ENCODE measurements at regions not wholly inside any gene's neighbourhood (a gene's known extent, or its start where the extent isn't known, plus 50 kb on each side); places are given as distances from the start of the nearest gene placed in this dataset.

GRCh38 chrY:17397659-17398058, 482.4 kb downstream of the CDY2B start:
- ChIA-PET CTCF (no interaction called here), RAD21 (ENCODE audit: low non-redundant PET in 1 of 2, low total read pairs in 2 of 2, uncharacterized antibody in 2 of 2, unreplicated experiment in 2 of 2) (no interaction called here), POLR2A (no interaction called here)
- no peaks in the 10 kb centered on the region for H3K9me3 ChIP-seq (ENCODE audit: control insufficient read depth in 1 of 2, insufficient read depth in 1 of 2, low read depth in 1 of 2, low read length in 2 of 2)
- H3K27me3 ChIP-seq (ENCODE audit: insufficient read depth, low read length), result no peaks in the 10 kb centered on the region
- H3K9me2 ChIP-seq (ENCODE audit: insufficient read depth), result no peaks in the 10 kb centered on the region
- no peak overlapping the region for H3K27ac ChIP-seq (ENCODE audit: low read depth, low read length)
- no peak for TF ChIP-seq ZFX (IDR thresholded peaks at IDR 0.05)
- no peak for TF ChIP-seq CEBPB (IDR thresholded peaks at IDR 0.05; ENCODE audit: low read depth)
- TF ChIP-seq ATF3 (IDR thresholded peaks at IDR 0.05), result no peak
- TF ChIP-seq CBX3 (IDR thresholded peaks at IDR 0.05; ENCODE audit: low read depth), result no peak
- TF ChIP-seq, protein P1, sequence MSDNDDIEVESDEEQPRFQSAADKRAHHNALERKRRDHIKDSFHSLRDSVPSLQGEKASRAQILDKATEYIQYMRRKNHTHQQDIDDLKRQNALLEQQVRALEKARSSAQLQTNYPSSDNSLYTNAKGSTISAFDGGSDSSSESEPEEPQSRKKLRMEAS (IDR thresholded peaks at IDR 0.05), result no peak
- no peak for TF ChIP-seq SP1 (IDR thresholded peaks at IDR 0.05; ENCODE audit: low read depth)
- intact Hi-C loops (cut with micrococcal nuclease), result no loop called here
- no peak overlapping the region for H3K4me3 ChIP-seq (replicated peaks in 1 of 2; ENCODE audit: low read depth in 1 of 2, low read length in 2 of 2)
- BruUV-seq (replicated peaks), result no TSS peak
- no peaks in the 10 kb centered on the region for H3K4me1 ChIP-seq (ENCODE audit: control insufficient read depth in 1 of 2, insufficient read depth in 2 of 2, low read length in 2 of 2)
- no peak overlapping the region for H3K9ac ChIP-seq (ENCODE audit: low read length)
- H3K36me3 ChIP-seq (ENCODE audit: control insufficient read depth in 1 of 2, insufficient read depth in 2 of 2, low read length in 2 of 2), result no peaks in the 10 kb centered on the region
- DNase-seq (ENCODE audit: low read depth, low spot score) (no peak), ATAC-seq (no peak)
- no peak overlapping the region for H2AFZ ChIP-seq (ENCODE audit: low read depth, low read length, poor library complexity, severe bottlenecking)
- H3K79me2 ChIP-seq (ENCODE audit: insufficient read depth, low read length), result no peaks in the 10 kb centered on the region
- H4K20me1 ChIP-seq (ENCODE audit: insufficient read depth), result no peaks in the 10 kb centered on the region
- no peak overlapping the region for H3K4me2 ChIP-seq (ENCODE audit: low read length)

DNA sequence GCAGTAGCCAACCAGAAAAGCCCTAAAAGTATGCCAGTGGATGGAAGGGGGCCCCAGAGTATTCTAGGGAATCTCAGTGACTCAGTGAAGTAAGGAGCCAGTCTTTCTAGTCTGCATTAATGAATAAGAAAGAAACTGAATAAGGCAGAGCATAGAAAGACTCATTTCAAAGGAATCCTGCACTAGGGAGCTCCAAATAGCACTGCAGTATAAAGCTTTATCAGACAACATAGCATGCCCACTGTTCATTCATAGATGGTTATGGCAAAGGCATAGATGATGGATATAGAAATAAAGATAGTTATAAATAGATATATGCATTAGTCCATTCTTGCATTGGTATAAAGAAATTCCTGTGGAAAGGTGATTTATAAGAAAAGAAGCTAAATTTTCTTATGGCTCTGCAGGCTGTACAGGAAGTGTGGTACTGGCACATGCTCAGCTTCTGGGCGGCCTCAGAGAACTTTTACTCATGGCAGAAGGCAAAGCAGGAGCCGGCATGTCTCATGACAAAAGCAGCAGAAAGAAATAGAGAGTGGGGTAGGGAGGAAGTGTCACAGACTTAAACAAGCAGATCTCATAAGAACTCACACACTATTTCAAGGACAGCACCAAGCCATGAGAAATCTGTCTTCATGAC, 498.5 kb downstream of the CDY2B start:
- Histone ChIP-seq H3K4me3 (replicated peaks in 1 of 2; ENCODE audit: low read depth in 1 of 2, low read length in 2 of 2) (no peak overlapping the region), H2AFZ (ENCODE audit: low read depth, low read length, poor library complexity, severe bottlenecking) (no peak overlapping the region), H3K4me1 (ENCODE audit: control insufficient read depth in 1 of 2, insufficient read depth in 2 of 2, low read length in 2 of 2) (no peaks in the 10 kb centered on the region), H3K79me2 (ENCODE audit: insufficient read depth, low read length) (no peaks in the 10 kb centered on the region), H3K27ac (ENCODE audit: low read depth, low read length) (no peak overlapping the region), H3K9me2 (ENCODE audit: insufficient read depth) (no peaks in the 10 kb centered on the region), H3K9ac (ENCODE audit: low read length) (no peak overlapping the region), H3K36me3 (ENCODE audit: control insufficient read depth in 1 of 2, insufficient read depth in 2 of 2, low read length in 2 of 2) (no peaks in the 10 kb centered on the region), H4K20me1 (ENCODE audit: insufficient read depth) (no peaks in the 10 kb centered on the region), H3K4me2 (ENCODE audit: low read length) (no peak overlapping the region), H3K9me3 (ENCODE audit: control insufficient read depth in 1 of 2, insufficient read depth in 1 of 2, low read depth in 1 of 2, low read length in 2 of 2) (no peaks in the 10 kb centered on the region), H3K27me3 (ENCODE audit: insufficient read depth, low read length) (no peaks in the 10 kb centered on the region)
- RAD21 ChIA-PET (ENCODE audit: low non-redundant PET in 1 of 2, low total read pairs in 2 of 2, uncharacterized antibody in 2 of 2, unreplicated experiment in 2 of 2), result no interaction called here
- TF ChIP-seq EGR1 (IDR thresholded peaks at IDR 0.05; ENCODE audit: low read depth) (no peak), TCF7L2 (IDR thresholded peaks at IDR 0.05; ENCODE audit: borderline replicate concordance, extremely low read depth, insufficient read depth, insufficient read length) (no peak), SRF (IDR thresholded peaks at IDR 0.05; ENCODE audit: low read depth) (no peak), EZH2phosphoT487 (IDR thresholded peaks at IDR 0.05; ENCODE audit: borderline replicate concordance) (no peak), FOSL1 (IDR thresholded peaks at IDR 0.05; ENCODE audit: low read depth) (no peak), CTCF (IDR thresholded peaks at IDR 0.05 in 2 of 3, conservative IDR thresholded peaks at IDR 0.05 in 1 of 3; ENCODE audit: borderline replicate concordance in 1 of 3, insufficient read depth in 1 of 3, low read depth in 2 of 3, low read length in 2 of 3) (no peak), JUND (IDR thresholded peaks at IDR 0.05) (no peak)
- ATAC-seq, result no peak
- intact Hi-C loops (cut with micrococcal nuclease), result no loop called here
- CTCF ChIA-PET, result no interaction called here
- no TSS peak for BruUV-seq (replicated peaks)
- no peak for DNase-seq (ENCODE audit: low read depth, low spot score)
- POLR2A ChIA-PET, result no interaction called here
